GM23338 (cell line): ENCODE measurements at regions not wholly inside any gene's neighbourhood (a gene's known extent, or its start where the extent isn't known, plus 50 kb on each side); places are given as distances from the start of the nearest gene placed in this dataset.

Source experiments
- ATAC-seq: fragments of 200-7000 bp; cut with Tn5 transposase; 3 replicates; pipeline ENCODE4 v1.9.1; 2020
- DNase-seq: peaks from one replicate; pipeline ENCODE4 v3.0.0-alpha.2; 2015; ENCODE audit warnings: low spot score
- H2AFZ ChIP-seq: fragments of 200-600 bp; sonication (generic); 2 replicates; pipeline ENCODE4 v1.8.0; 2016; ENCODE audit warnings: antibody characterized with exemption, mild to moderate bottlenecking, moderate library complexity
- H3F3A ChIP-seq: fragments of 200-600 bp; sonication (generic); replicated peaks from 2 replicates; pipeline ENCODE4 v1.8.0; 2017; ENCODE audit warnings: antibody characterized with exemption, mixed run types, low read depth
- H3K27ac ChIP-seq: fragments of 200-600 bp; sonication (generic); 2 replicates; pipeline ENCODE4 v1.6.1; 2016; ENCODE audit warnings: low read depth
- H3K27me3 ChIP-seq: fragments of 200-600 bp; sonication (generic); 2 replicates; pipeline ENCODE4 v1.8.0; 2016; ENCODE audit warnings: mild to moderate bottlenecking, mixed run types, moderate library complexity; ENCODE audit not compliant: insufficient read depth
- H3K36me3 ChIP-seq: fragments of 200-600 bp; sonication (generic); 2 replicates; pipeline ENCODE4 v1.8.0; 2016; ENCODE audit warnings: mild to moderate bottlenecking; ENCODE audit not compliant: insufficient read depth
- H3K4me1 ChIP-seq: fragments of 200-600 bp; sonication (generic); 2 replicates; pipeline ENCODE4 v1.8.0; 2016; ENCODE audit warnings: mild to moderate bottlenecking, moderate library complexity; ENCODE audit not compliant: insufficient read depth
- H3K4me2 ChIP-seq: fragments of 200-600 bp; sonication (generic); 2 replicates; pipeline ENCODE4 v1.7.1; 2017; ENCODE audit warnings: mixed run types
- H3K4me3 ChIP-seq: fragments of 200-600 bp; sonication (generic); 2 replicates; pipeline ENCODE4 v1.6.1; 2016; ENCODE audit warnings: mixed run types
- H3K79me2 ChIP-seq: fragments of 200-600 bp; sonication (generic); replicated peaks from 2 replicates; pipeline ENCODE4 v1.8.0; 2017; ENCODE audit warnings: mild to moderate bottlenecking; ENCODE audit not compliant: insufficient read depth
- H3K9me2 ChIP-seq: fragments of 200-600 bp; sonication (generic); 2 replicates; pipeline ENCODE4 v1.8.0; 2017; ENCODE audit not compliant: insufficient read depth
- H4K20me1 ChIP-seq: fragments of 200-600 bp; sonication (generic); replicated peaks from 2 replicates; pipeline ENCODE4 v1.8.0; 2017; ENCODE audit warnings: mild to moderate bottlenecking; ENCODE audit not compliant: insufficient read depth
- H3K27ac Mint-ChIP-seq: 2 replicates; pipeline ENCODE4 v1.8.0; 2020; ENCODE audit warnings: inconsistent platforms, mild to moderate bottlenecking, moderate library complexity, mixed read lengths
- H3K27me3 Mint-ChIP-seq: 3 replicates; pipeline ENCODE4 v1.8.0; 2022; ENCODE audit warnings: low read depth, mild to moderate bottlenecking, moderate library complexity, mixed read lengths, inconsistent platforms; ENCODE audit not compliant: insufficient read depth, poor library complexity
- H3K36me3 Mint-ChIP-seq: 3 replicates; pipeline ENCODE4 v1.8.0; 2021; ENCODE audit warnings: low read depth, mild to moderate bottlenecking, inconsistent platforms, moderate library complexity, mixed read lengths
- H3K4me1 Mint-ChIP-seq: 3 replicates; pipeline ENCODE4 v1.8.0; 2020; ENCODE audit warnings: mild to moderate bottlenecking, inconsistent platforms, mixed read lengths
- H3K4me3 Mint-ChIP-seq: 3 replicates; pipeline ENCODE4 v1.8.0; 2021; ENCODE audit warnings: moderate library complexity, mild to moderate bottlenecking, inconsistent platforms, mixed read lengths
- H3K9me3 Mint-ChIP-seq: 3 replicates; pipeline ENCODE4 v1.8.0; 2020; ENCODE audit warnings: moderate library complexity, mild to moderate bottlenecking, inconsistent platforms, mixed read lengths
- EZH2phosphoT487 ChIP-seq: fragments of 200-600 bp; sonication (generic); IDR thresholded peaks from one replicate; pipeline ENCODE4 v1.8.1; 2018; ENCODE audit warnings: antibody characterized with exemption; ENCODE audit not compliant: unreplicated experiment
- JUNB ChIP-seq: IDR thresholded peaks from one replicate; pipeline ENCODE4 v1.6.1; 2016; ENCODE audit warnings: antibody characterized with exemption; ENCODE audit not compliant: unreplicated experiment
- NANOG ChIP-seq: IDR thresholded peaks from 2 replicates; pipeline ENCODE4 v1.6.1; 2016; ENCODE audit warnings: antibody characterized with exemption, borderline replicate concordance
- POLR2AphosphoS5 ChIP-seq: IDR thresholded peaks from 2 replicates; pipeline ENCODE4 v1.6.1; 2016; ENCODE audit warnings: antibody characterized with exemption, low read depth
- STAT1 ChIP-seq: IDR thresholded peaks from one replicate; pipeline ENCODE4 v1.6.1; 2016; ENCODE audit warnings: antibody characterized with exemption; ENCODE audit not compliant: unreplicated experiment
- ZNF114 ChIP-seq: fragments of 250-450 bp; sonication (Bioruptor Pico); IDR thresholded peaks from 2 replicates; pipeline ENCODE4 v1.5.0; 2020; ENCODE audit warnings: mild to moderate bottlenecking, moderate library complexity
- ZNF331 ChIP-seq: fragments of 250-450 bp; sonication (Bioruptor Pico); IDR thresholded peaks from 2 replicates; pipeline ENCODE4 v1.5.0; 2020; ENCODE audit warnings: low read depth, mild to moderate bottlenecking, moderate library complexity
- ZNF462 ChIP-seq: fragments of 250-450 bp; sonication (Bioruptor Pico); IDR thresholded peaks from 2 replicates; pipeline ENCODE4 v1.5.0; 2020; ENCODE audit warnings: mild to moderate bottlenecking, moderate library complexity
- TF ChIP-seq, protein P1 (sequence below): IDR thresholded peaks from one replicate; pipeline ENCODE4 v1.6.1; 2018; ENCODE audit warnings: antibody characterized with exemption; ENCODE audit not compliant: unreplicated experiment
- TF ChIP-seq, protein P2 (sequence below), 2 experiments: fragments of 200-600 bp in 1 of 2; sonication (generic) in 1 of 2; conservative IDR thresholded peaks; 2 replicates each; pipeline versions ENCODE4 v1.5.1 to v1.6.1; 2016 to 2017; ENCODE audit warnings: antibody characterized with exemption in 2 of 2, low read depth in 2 of 2, mild to moderate bottlenecking in 2 of 2, moderate library complexity in 1 of 2

DNA sequence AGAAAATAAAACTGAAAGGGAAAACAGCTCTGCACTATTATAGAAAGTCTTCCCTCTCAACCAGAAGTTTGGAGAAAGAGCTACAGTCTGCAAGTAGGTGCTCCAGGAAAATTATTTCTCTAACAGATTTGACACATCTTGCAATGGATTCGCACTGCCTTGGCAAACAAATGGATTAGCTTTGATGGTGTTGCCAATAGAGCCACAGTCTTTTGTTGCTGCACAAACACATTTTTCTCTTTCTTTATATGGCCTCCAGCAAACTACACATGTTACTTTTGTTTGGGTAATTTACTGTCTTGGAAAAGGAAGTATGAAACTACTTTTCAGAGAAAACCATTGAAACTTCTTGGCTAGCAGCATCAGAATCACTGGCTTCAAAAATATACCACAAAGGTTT lies 523.1 kb downstream of the EFNA5 start:
- Histone ChIP-seq H3K4me3 (no peak overlapping the region), H3K4me2 (no peak overlapping the region), H3K79me2 (no peaks in the 10 kb centered on the region), H4K20me1 (no peaks in the 10 kb centered on the region), H3K4me1 (no peaks in the 10 kb centered on the region), H3K36me3 (no peaks in the 10 kb centered on the region), H3K27me3 (no peaks in the 10 kb centered on the region), H3K9me2 (no peaks in the 10 kb centered on the region), H3K27ac (no peak overlapping the region), H2AFZ (no peak overlapping the region), H3F3A (no peaks in the 10 kb centered on the region)
- Mint-ChIP-seq H3K27me3 (no peaks in the 10 kb centered on the region), H3K36me3 (no peaks in the 10 kb centered on the region), H3K27ac (no peak overlapping the region), H3K9me3 (no peaks in the 10 kb centered on the region), H3K4me1 (no peaks in the 10 kb centered on the region; the same call in 2 of the 3 replicates), H3K4me3 (no peak overlapping the region)
- no peak for TF ChIP-seq POLR2AphosphoS5
- TF ChIP-seq, protein P1, sequence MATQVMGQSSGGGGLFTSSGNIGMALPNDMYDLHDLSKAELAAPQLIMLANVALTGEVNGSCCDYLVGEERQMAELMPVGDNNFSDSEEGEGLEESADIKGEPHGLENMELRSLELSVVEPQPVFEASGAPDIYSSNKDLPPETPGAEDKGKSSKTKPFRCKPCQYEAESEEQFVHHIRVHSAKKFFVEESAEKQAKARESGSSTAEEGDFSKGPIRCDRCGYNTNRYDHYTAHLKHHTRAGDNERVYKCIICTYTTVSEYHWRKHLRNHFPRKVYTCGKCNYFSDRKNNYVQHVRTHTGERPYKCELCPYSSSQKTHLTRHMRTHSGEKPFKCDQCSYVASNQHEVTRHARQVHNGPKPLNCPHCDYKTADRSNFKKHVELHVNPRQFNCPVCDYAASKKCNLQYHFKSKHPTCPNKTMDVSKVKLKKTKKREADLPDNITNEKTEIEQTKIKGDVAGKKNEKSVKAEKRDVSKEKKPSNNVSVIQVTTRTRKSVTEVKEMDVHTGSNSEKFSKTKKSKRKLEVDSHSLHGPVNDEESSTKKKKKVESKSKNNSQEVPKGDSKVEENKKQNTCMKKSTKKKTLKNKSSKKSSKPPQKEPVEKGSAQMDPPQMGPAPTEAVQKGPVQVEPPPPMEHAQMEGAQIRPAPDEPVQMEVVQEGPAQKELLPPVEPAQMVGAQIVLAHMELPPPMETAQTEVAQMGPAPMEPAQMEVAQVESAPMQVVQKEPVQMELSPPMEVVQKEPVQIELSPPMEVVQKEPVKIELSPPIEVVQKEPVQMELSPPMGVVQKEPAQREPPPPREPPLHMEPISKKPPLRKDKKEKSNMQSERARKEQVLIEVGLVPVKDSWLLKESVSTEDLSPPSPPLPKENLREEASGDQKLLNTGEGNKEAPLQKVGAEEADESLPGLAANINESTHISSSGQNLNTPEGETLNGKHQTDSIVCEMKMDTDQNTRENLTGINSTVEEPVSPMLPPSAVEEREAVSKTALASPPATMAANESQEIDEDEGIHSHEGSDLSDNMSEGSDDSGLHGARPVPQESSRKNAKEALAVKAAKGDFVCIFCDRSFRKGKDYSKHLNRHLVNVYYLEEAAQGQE = no peak
- no peak for TF ChIP-seq JUNB
- no peak for TF ChIP-seq EZH2phosphoT487
- TF ChIP-seq NANOG = no peak
- TF ChIP-seq STAT1 = no peak
- TF ChIP-seq ZNF114 = no peak
- no peak for TF ChIP-seq ZNF462
- no peak for TF ChIP-seq ZNF331 (CRISPR knock-in tag)
- TF ChIP-seq, protein P2, sequence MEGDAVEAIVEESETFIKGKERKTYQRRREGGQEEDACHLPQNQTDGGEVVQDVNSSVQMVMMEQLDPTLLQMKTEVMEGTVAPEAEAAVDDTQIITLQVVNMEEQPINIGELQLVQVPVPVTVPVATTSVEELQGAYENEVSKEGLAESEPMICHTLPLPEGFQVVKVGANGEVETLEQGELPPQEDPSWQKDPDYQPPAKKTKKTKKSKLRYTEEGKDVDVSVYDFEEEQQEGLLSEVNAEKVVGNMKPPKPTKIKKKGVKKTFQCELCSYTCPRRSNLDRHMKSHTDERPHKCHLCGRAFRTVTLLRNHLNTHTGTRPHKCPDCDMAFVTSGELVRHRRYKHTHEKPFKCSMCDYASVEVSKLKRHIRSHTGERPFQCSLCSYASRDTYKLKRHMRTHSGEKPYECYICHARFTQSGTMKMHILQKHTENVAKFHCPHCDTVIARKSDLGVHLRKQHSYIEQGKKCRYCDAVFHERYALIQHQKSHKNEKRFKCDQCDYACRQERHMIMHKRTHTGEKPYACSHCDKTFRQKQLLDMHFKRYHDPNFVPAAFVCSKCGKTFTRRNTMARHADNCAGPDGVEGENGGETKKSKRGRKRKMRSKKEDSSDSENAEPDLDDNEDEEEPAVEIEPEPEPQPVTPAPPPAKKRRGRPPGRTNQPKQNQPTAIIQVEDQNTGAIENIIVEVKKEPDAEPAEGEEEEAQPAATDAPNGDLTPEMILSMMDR (conservative IDR thresholded peaks at IDR 0.05; ENCODE audit: low read depth in 2 of 2) = no peak
- no peak for DNase-seq
- no peak for ATAC-seq
